ENCODE measurements at regions not wholly inside any gene's neighbourhood (a gene's known extent, or its start where the extent isn't known, plus 50 kb on each side); places are given as distances from the start of the nearest gene placed in this dataset.

DNA sequence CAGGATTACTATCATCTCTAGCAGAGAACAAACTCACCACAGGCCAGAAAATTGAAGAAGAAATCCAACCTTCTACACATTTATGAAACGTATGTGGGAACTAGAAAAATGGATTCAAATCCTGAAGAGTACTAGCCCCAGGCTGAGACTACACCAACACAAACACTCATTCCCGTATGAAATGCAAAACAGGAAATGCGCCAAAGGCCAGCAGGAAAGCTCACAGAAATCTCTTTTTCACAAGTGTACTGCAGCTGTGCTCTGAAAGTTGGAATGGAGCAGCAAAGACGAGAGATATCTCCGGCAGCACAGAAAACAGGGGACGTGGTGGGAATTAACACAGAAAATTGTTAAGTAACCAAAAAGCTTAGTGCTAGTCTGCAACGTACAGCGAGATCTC, 913.5 kb downstream of the TDRD15 start:
- Histone ChIP-seq H3K4me1 (replicated peaks) (no peaks in the 10 kb centered on the region), H3K36me3 (no peaks in the 10 kb centered on the region), H3K27ac (no peak overlapping the region), H3K27me3 (replicated peaks; ENCODE audit: insufficient read depth) (no peaks in the 10 kb centered on the region), H3K9me3 (no peaks in the 10 kb centered on the region), H3K4me3 (no peak overlapping the region)
- TF ChIP-seq, protein P1, sequence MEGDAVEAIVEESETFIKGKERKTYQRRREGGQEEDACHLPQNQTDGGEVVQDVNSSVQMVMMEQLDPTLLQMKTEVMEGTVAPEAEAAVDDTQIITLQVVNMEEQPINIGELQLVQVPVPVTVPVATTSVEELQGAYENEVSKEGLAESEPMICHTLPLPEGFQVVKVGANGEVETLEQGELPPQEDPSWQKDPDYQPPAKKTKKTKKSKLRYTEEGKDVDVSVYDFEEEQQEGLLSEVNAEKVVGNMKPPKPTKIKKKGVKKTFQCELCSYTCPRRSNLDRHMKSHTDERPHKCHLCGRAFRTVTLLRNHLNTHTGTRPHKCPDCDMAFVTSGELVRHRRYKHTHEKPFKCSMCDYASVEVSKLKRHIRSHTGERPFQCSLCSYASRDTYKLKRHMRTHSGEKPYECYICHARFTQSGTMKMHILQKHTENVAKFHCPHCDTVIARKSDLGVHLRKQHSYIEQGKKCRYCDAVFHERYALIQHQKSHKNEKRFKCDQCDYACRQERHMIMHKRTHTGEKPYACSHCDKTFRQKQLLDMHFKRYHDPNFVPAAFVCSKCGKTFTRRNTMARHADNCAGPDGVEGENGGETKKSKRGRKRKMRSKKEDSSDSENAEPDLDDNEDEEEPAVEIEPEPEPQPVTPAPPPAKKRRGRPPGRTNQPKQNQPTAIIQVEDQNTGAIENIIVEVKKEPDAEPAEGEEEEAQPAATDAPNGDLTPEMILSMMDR (IDR thresholded peaks at IDR 0.05) = no peak
- no peak for DNase-seq (ENCODE audit: low spot score)
- intact Hi-C loops (cut with DNase I) = no loop called here
- 53% methylated on average over 8 of the region's 8 CpGs for WGBS

DNA sequence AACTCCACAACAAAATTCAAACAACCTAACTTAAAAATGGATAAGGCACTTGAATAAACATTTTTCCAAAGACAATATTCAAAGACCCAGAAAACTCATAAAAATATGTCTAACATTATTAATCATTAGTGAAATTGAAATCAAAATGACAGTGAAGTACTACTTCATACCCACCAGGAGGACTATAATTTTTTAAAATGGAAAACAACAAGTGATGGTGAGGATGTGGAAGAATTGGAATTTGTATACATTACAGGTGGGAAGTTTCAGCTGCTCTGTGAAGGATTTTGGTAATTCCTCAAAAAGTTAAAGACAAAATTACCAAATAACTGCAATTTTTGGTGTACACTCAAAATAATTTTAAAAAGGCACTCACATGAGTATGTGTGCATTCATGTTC, 920.0 kb downstream of the TDRD15 start:
- intact Hi-C loops (cut with DNase I) = no loop called here
- no peak for DNase-seq (ENCODE audit: low spot score)
- TF ChIP-seq POLR2A (IDR thresholded peaks at IDR 0.05) (no peak), POLR2AphosphoS5 (IDR thresholded peaks at IDR 0.05) (no peak)
- TF ChIP-seq, protein P1 (IDR thresholded peaks at IDR 0.05) = no peak

DNA sequence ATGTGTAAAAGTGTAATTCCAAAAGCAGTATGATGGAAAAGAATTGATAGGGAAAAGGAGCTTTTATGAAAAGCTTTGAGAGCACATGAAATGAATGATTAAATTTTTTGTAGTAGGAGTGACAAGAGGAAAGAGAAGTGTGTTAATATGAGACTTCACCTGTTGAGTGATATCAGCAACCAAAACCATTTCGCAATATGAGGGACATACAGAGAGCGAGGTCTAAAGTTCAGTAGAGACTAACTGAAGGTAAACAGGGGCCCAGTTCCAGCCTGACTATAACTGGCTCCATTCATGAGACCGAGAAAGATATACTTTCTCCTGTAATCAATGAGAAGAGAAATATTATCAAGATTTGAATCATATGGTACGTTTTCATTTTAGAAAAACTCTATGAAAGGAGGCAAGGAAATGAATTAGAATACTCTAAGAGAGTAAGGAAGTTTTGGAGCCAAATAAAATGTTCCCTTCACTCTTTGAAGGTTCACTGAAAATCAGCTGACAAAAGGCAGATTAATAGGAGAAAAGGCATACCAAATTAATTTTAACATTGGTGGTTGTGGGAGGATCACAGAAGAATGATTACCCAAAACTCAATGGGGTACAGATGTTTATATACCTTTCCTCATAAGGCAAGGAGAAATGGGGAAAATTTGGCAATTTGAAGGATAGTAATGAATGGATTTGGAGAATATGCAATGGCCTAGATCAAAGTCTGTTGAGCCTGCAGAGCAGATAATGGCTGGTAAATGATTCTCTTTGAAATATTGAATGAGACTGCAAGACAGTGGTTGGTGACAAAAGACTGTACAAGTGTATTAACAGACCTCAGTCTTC, 932.2 kb downstream of the TDRD15 start:
- WGBS = 91% methylated on average over 4 of the region's 4 CpGs
- H3K36me3 ChIP-seq = no peaks in the 10 kb centered on the region
- no peaks in the 10 kb centered on the region for H3K4me1 ChIP-seq (replicated peaks)
- H3K9me3 ChIP-seq = no peaks in the 10 kb centered on the region
- intact Hi-C loops (cut with DNase I) = no loop called here
- H3K4me3 ChIP-seq = no peak overlapping the region
- TF ChIP-seq POLR2A (IDR thresholded peaks at IDR 0.05) (no peak), POLR2AphosphoS5 (IDR thresholded peaks at IDR 0.05) (no peak)
- TF ChIP-seq, protein P1 (IDR thresholded peaks at IDR 0.05) = no peak
- no peak overlapping the region for H3K27ac ChIP-seq
- DNase-seq (ENCODE audit: low spot score) = no peak
- no peaks in the 10 kb centered on the region for H3K27me3 ChIP-seq (replicated peaks; ENCODE audit: insufficient read depth)

More for the DNA sequence above, 920.0 kb downstream of the TDRD15 start:
- Histone ChIP-seq H3K9me3 (no peaks in the 10 kb centered on the region), H3K36me3 (no peaks in the 10 kb centered on the region), H3K27me3 (replicated peaks; ENCODE audit: insufficient read depth) (no peaks in the 10 kb centered on the region), H3K4me3 (no peak overlapping the region), H3K4me1 (replicated peaks) (no peaks in the 10 kb centered on the region), H3K27ac (no peak overlapping the region)

DNA sequence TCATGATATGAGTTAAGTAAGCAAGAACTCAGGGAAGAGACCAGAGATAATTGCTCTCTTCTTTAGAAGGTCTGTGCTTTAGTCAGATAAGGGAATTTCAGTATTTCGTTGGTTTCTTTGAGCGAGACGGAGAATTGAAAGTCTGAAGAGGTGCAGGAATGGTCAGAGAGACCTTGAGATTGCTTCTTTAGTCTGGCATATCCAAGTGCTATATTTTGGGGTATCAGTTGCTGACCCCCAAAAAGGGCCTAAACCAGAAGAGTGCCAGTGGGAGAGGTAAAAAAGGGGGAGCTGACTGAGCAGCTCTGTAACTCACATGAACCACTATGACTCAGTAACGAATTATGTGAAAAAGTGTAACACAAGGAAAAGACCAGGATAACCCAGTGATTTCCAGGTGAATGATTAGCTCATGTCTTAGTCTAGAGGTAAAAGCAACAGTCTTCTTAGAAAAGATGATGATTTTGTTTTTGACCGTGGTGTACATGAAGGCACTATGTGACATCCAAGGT, 932.9 kb downstream of the TDRD15 start:
- WGBS = 93% methylated on average over 5 of the region's 5 CpGs
- Histone ChIP-seq H3K9me3 (no peaks in the 10 kb centered on the region), H3K36me3 (no peaks in the 10 kb centered on the region), H3K4me1 (replicated peaks) (no peaks in the 10 kb centered on the region), H3K27me3 (replicated peaks; ENCODE audit: insufficient read depth) (no peaks in the 10 kb centered on the region), H3K27ac (no peak overlapping the region), H3K4me3 (no peak overlapping the region)
- intact Hi-C loops (cut with DNase I) = no loop called here
- no peak for DNase-seq (ENCODE audit: low spot score)
- no peak for TF ChIP-seq POLR2AphosphoS5 (IDR thresholded peaks at IDR 0.05)

DNA sequence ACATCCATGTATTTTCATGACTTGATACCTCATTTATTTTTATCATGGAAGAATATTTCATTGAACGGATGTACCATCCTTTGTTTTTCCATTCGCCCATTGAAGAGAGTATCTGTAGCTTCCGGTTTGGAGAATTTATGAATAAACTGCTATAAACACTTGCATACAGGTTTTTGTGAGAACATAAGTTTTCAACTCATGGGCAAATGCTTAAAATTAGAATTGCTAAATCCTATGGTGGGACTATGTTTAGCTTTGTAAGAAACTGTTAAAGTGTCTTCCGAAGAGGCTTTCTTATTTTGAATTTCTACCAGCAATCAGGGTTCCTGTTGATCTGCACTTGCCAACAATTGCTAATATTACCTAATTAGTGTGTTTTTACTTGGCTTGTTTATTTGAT, 938.9 kb downstream of the TDRD15 start:
- no peaks in the 10 kb centered on the region for H3K27me3 ChIP-seq (replicated peaks; ENCODE audit: insufficient read depth)
- TF ChIP-seq, protein P1 (IDR thresholded peaks at IDR 0.05) = no peak
- TF ChIP-seq POLR2A (IDR thresholded peaks at IDR 0.05) (no peak), POLR2AphosphoS5 (IDR thresholded peaks at IDR 0.05) (no peak)
- intact Hi-C loops (cut with DNase I) = no loop called here
- 86% methylated on average over 4 of the region's 4 CpGs for WGBS
- no peak for DNase-seq (ENCODE audit: low spot score)
- H3K9me3 ChIP-seq = no peaks in the 10 kb centered on the region
- no peaks in the 10 kb centered on the region for H3K36me3 ChIP-seq
- H3K27ac ChIP-seq = no peak overlapping the region
- no peak overlapping the region for H3K4me3 ChIP-seq
- no peaks in the 10 kb centered on the region for H3K4me1 ChIP-seq (replicated peaks)
